CD14-positive monocyte (primary cell): ENCODE measurements at regions not wholly inside any gene's neighbourhood (a gene's known extent, or its start where the extent isn't known, plus 50 kb on each side); places are given as distances from the start of the nearest gene placed in this dataset.
"Not testable (repeated sequence)": the region's sequence is repeated elsewhere in the genome, so short reads cannot be mapped to it uniquely, and the experiment has no call there.

ENCODE experiments used
- DNase-seq, 3 donors: peaks; one replicate each; pipeline ENCODE4 v3.0.0-alpha.2; 2011 to 2022
- H2AFZ ChIP-seq: 2 replicates; pipeline ENCODE4 v1.6.0; 2012; ENCODE audit warnings: mild to moderate bottlenecking, low read depth, low read length, inconsistent platforms; ENCODE audit not compliant: insufficient read depth, poor library complexity, severe bottlenecking
- H3K27ac ChIP-seq, 2 donors: 1 replicate in 1 of 2; 2 replicates in 1 of 2; pipeline ENCODE4 v1.5.1; 2012 to 2013; ENCODE audit warnings: low read length in 2 of 2, control low read depth in 1 of 2, inconsistent platforms in 1 of 2, low read depth in 1 of 2, mild to moderate bottlenecking in 1 of 2
- H3K27me3 ChIP-seq, 2 donors: one replicate each; pipeline versions ENCODE4 v1.6.0 to v1.6.1; 2011 to 2013; ENCODE audit warnings: low read length in 2 of 2; ENCODE audit not compliant: control insufficient read depth in 2 of 2, insufficient read depth in 2 of 2
- H3K36me3 ChIP-seq, 2 donors: replicated peaks in 1 of 2; 1 replicate in 1 of 2; 2 replicates in 1 of 2; pipeline versions ENCODE4 v1.5.1 to v1.6.1; 2012 to 2013; ENCODE audit warnings: low read length in 2 of 2, control low read depth in 1 of 2, inconsistent platforms in 1 of 2, mild to moderate bottlenecking in 1 of 2; ENCODE audit not compliant: insufficient read depth in 2 of 2, control insufficient read depth in 1 of 2
- H3K4me1 ChIP-seq, 2 donors: 1 replicate in 1 of 2; 2 replicates in 1 of 2; pipeline versions ENCODE4 v1.5.1 to v1.6.1; 2012 to 2013; ENCODE audit warnings: low read length in 2 of 2, control low read depth in 1 of 2, inconsistent platforms in 1 of 2, mild to moderate bottlenecking in 1 of 2, moderate library complexity in 1 of 2; ENCODE audit not compliant: insufficient read depth in 2 of 2, control insufficient read depth in 1 of 2
- H3K4me2 ChIP-seq: replicated peaks from 2 replicates; pipeline ENCODE3; 2012; ENCODE audit warnings: low read length, moderate library complexity, mild to moderate bottlenecking; ENCODE audit not compliant: poor library complexity, severe bottlenecking; ENCODE audit errors: extremely low read depth
- H3K4me3 ChIP-seq, 3 experiments: fragments of 200-600 bp in 1 of 3; sonication (generic) in 1 of 3; replicated peaks in 1 of 3; 1 replicate in 2 of 3; 2 replicates in 1 of 3; pipeline ENCODE4 v1.5.1; 2011 to 2013; ENCODE audit warnings: low read length in 3 of 3, mild to moderate bottlenecking in 3 of 3, control low read depth in 2 of 3, low read depth in 2 of 3, inconsistent platforms in 1 of 3, moderate library complexity in 1 of 3
- H3K79me2 ChIP-seq: 2 replicates; pipeline ENCODE4 v1.6.0; 2012; ENCODE audit warnings: mild to moderate bottlenecking, control low read depth, inconsistent platforms, low read length, moderate library complexity; ENCODE audit not compliant: insufficient read depth
- H3K9ac ChIP-seq: 2 replicates; pipeline ENCODE4 v1.6.0; 2017; ENCODE audit warnings: low read length, mild to moderate bottlenecking; ENCODE audit not compliant: insufficient read depth, poor library complexity, severe bottlenecking
- H3K9me3 ChIP-seq, 2 donors: replicated peaks in 1 of 2; 1 replicate in 1 of 2; 2 replicates in 1 of 2; pipeline versions ENCODE4 v1.5.1 to v1.6.1; 2012 to 2013; ENCODE audit warnings: low read length in 2 of 2, control low read depth in 1 of 2; ENCODE audit not compliant: control insufficient read depth in 1 of 2, insufficient read depth in 1 of 2
- H4K20me1 ChIP-seq: 2 replicates; pipeline ENCODE4 v1.6.0; 2012; ENCODE audit warnings: mild to moderate bottlenecking, low read length, control low read depth, moderate library complexity; ENCODE audit not compliant: insufficient read depth
- H3K27ac Mint-ChIP-seq, 7 donors: one replicate each; pipeline ENCODE4 v1.8.0; 2020; ENCODE audit warnings: mild to moderate bottlenecking in 7 of 7, mixed read lengths in 7 of 7, moderate library complexity in 6 of 7, inconsistent platforms in 2 of 7
- H3K27me3 Mint-ChIP-seq, 3 donors: one replicate each; pipeline ENCODE4 v1.8.0; 2021 to 2022; ENCODE audit warnings: low read depth in 3 of 3, mild to moderate bottlenecking in 3 of 3, mixed read lengths in 3 of 3, moderate library complexity in 3 of 3, inconsistent platforms in 1 of 3
- H3K36me3 Mint-ChIP-seq, 2 donors: one replicate each; pipeline ENCODE4 v1.8.0; 2020; ENCODE audit warnings: mixed read lengths in 2 of 2, inconsistent platforms in 1 of 2, mild to moderate bottlenecking in 1 of 2
- H3K4me1 Mint-ChIP-seq: one replicate; pipeline ENCODE4 v1.8.0; 2020; ENCODE audit warnings: mild to moderate bottlenecking, mixed read lengths
- H3K4me3 Mint-ChIP-seq, 2 donors: one replicate each; pipeline ENCODE4 v1.8.0; 2020; ENCODE audit warnings: mild to moderate bottlenecking in 2 of 2, mixed read lengths in 2 of 2, moderate library complexity in 1 of 2
- H3K9me3 Mint-ChIP-seq, 7 donors: one replicate each; pipeline ENCODE4 v1.8.0; 2020 to 2022; ENCODE audit warnings: mixed read lengths in 7 of 7, mild to moderate bottlenecking in 6 of 7, moderate library complexity in 6 of 7, inconsistent platforms in 2 of 7
- WGBS: methylation state at CpG from one replicate; pipeline ENCODE4 v1.1.5; 2013; ENCODE audit warnings: missing lambda C conversion rate; ENCODE audit not compliant: insufficient coverage; 5-methylcytosine and 5-hydroxymethylcytosine counted together
- intact Hi-C, 2 donors: fragments of 100-400 bp; cut with micrococcal nuclease; formaldehyde crosslinking; loops; one replicate each; pipeline versions ENCODE4 v1.15.0 to v1.15.1; 2023
- TF ChIP-seq, protein P1 (sequence below): fragments of 200-600 bp; IDR thresholded peaks from one replicate; pipeline ENCODE4 v1.8.0; 2022; ENCODE audit warnings: antibody characterized with exemption, mild to moderate bottlenecking

DNA sequence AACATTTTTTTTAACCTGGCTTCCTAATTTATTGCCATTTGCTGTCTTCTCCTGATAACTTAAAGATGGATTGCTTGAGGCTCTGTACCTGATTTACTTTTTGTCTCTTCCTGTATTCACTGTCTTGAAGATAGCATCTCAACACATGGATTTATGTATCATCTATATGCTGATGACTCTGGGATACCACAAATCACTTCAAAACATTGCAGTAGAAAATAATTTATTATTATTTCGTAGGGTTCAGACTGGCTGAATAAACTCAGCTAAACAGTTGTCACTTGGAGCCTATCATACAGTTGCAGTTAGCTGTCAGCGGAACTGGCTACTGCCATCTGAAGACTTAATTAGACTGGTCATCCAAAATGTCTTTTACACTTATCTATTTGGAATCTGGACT lies 1025.2 kb upstream of the CDH18 start:
- TF ChIP-seq, protein P1, sequence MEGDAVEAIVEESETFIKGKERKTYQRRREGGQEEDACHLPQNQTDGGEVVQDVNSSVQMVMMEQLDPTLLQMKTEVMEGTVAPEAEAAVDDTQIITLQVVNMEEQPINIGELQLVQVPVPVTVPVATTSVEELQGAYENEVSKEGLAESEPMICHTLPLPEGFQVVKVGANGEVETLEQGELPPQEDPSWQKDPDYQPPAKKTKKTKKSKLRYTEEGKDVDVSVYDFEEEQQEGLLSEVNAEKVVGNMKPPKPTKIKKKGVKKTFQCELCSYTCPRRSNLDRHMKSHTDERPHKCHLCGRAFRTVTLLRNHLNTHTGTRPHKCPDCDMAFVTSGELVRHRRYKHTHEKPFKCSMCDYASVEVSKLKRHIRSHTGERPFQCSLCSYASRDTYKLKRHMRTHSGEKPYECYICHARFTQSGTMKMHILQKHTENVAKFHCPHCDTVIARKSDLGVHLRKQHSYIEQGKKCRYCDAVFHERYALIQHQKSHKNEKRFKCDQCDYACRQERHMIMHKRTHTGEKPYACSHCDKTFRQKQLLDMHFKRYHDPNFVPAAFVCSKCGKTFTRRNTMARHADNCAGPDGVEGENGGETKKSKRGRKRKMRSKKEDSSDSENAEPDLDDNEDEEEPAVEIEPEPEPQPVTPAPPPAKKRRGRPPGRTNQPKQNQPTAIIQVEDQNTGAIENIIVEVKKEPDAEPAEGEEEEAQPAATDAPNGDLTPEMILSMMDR = no peak

DNA sequence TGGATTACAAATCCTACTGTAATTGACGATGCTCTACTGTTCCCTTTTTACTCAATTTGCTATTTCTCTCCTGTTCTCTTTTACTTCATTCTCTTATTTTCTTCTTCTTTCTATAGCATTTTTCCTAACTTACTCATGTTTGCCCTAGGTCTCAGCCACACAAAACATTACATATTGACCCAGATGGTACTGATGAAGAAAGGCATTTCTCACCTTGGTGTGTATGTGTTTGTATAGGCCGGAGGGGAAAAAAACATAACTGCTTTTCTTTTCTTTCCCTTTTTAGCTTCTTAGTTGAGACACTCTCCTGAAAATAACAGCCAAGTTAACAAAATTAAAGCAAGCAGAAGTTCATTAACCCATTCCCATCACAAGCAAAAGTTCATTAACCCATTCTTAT lies 1019.8 kb upstream of the CDH18 start:
- H3K27ac Mint-ChIP-seq = no peak overlapping the region
- H3K79me2 ChIP-seq = no peaks in the 10 kb centered on the region
- no peaks in the 10 kb centered on the region for H3K4me1 ChIP-seq
- DNase-seq = no peak
- H3K4me2 ChIP-seq = no peak overlapping the region
- H3K36me3 Mint-ChIP-seq = no peaks in the 10 kb centered on the region
- no peak overlapping the region for H3K4me3 ChIP-seq
- no peaks in the 10 kb centered on the region for H3K27me3 Mint-ChIP-seq
- peaks cover 0 to 3% (median 0%) of the 10 kb centered on the region in 7 donors for H3K9me3 Mint-ChIP-seq
- no peaks in the 10 kb centered on the region for H3K27me3 ChIP-seq
- intact Hi-C loops = no loop called here
- no peak overlapping the region for H3K4me3 Mint-ChIP-seq
- H3K36me3 ChIP-seq = no peaks in the 10 kb centered on the region
- H3K9ac ChIP-seq = no peak overlapping the region
- no peaks in the 10 kb centered on the region for H4K20me1 ChIP-seq
- no peak overlapping the region for H3K27ac ChIP-seq
- TF ChIP-seq, protein P1 = no peak
- H2AFZ ChIP-seq = no peak overlapping the region
- WGBS = no CpG with 5 or more reads among the region's 2 CpGs
- no peaks in the 10 kb centered on the region for H3K4me1 Mint-ChIP-seq
- no peaks in the 10 kb centered on the region for H3K9me3 ChIP-seq

More for the DNA sequence above, 1025.2 kb upstream of the CDH18 start:
- intact Hi-C loops = no loop called here
- H3K27me3 Mint-ChIP-seq = no peaks in the 10 kb centered on the region
- Histone ChIP-seq H3K36me3 (no peaks in the 10 kb centered on the region), H3K27me3 (no peaks in the 10 kb centered on the region), H3K9ac (no peak overlapping the region), H3K27ac (no peak overlapping the region), H3K79me2 (no peaks in the 10 kb centered on the region), H4K20me1 (no peaks in the 10 kb centered on the region), H3K4me1 (no peaks in the 10 kb centered on the region), H3K4me2 (no peak overlapping the region), H3K9me3 (no peaks in the 10 kb centered on the region), H2AFZ (no peak overlapping the region), H3K4me3 (no peak overlapping the region)
- WGBS = no CpG with 5 or more reads among the region's 2 CpGs
- H3K27ac Mint-ChIP-seq = no peak overlapping the region
- no peaks in the 10 kb centered on the region for H3K36me3 Mint-ChIP-seq
- peaks cover 0 to 5% (median 3%) of the 10 kb centered on the region in 7 donors for H3K9me3 Mint-ChIP-seq
- no peaks in the 10 kb centered on the region for H3K4me1 Mint-ChIP-seq
- no peak overlapping the region for H3K4me3 Mint-ChIP-seq
- DNase-seq = no peak

DNA sequence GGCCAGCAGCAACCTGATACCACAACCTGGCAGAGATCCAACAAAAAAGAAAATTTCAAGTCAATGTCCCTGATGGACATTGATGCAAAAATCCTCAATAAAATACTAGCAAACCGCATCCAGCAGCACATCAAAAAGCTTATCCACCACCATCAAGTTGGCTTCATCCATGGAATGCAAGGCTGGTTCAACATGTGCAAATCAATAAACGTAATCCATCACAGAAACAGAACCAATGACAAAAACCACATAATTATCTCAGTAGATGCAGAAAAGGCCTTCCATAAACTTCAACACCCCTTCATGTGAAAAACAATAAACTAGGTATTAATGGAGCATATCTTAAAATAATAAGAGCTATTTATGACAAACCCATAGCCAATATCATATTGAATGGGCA lies 1000.9 kb upstream of the CDH18 start:
- 42% methylated on average over 2 of the region's 2 CpGs for whole genome bisulfite sequencing
- H3K27me3 Mint-ChIP-seq, H3K4me1 Mint-ChIP-seq, H3K27ac ChIP-seq, H3K36me3 Mint-ChIP-seq, H3K79me2 ChIP-seq, H3K9ac ChIP-seq, H4K20me1 ChIP-seq, H3K4me1 ChIP-seq, H3K4me2 ChIP-seq, DNase-seq, H2AFZ ChIP-seq, H3K4me3 ChIP-seq, intact Hi-C loops, H3K4me3 Mint-ChIP-seq, H3K27me3 ChIP-seq, H3K27ac Mint-ChIP-seq, H3K36me3 ChIP-seq: not testable (repeated sequence)
- peaks cover 3 to 29% (median 11%) of the 10 kb centered on the region in 7 donors for H3K9me3 Mint-ChIP-seq
- peaks cover 24 to 25% of the 10 kb centered on the region in 2 donors for H3K9me3 ChIP-seq
